Trophoblast cell (in vitro differentiated cells and primary cell): ENCODE measurements at regions not wholly inside any gene's neighbourhood (a gene's known extent, or its start where the extent isn't known, plus 50 kb on each side); places are given as distances from the start of the nearest gene placed in this dataset.
"Not testable (repeated sequence)": the region's sequence is repeated elsewhere in the genome, so short reads cannot be mapped to it uniquely, and the experiment has no call there.

Experiments
- DNase-seq, 2 donors: peaks; one replicate each; pipeline ENCODE4 v3.0.0-alpha.2; 2016
- H2AFZ ChIP-seq: 2 replicates; pipeline ENCODE4 v1.6.1; 2013; ENCODE audit warnings: low read length, moderate library complexity, mild to moderate bottlenecking; ENCODE audit not compliant: insufficient read depth, poor library complexity
- H2AK5ac ChIP-seq: 2 replicates; pipeline ENCODE4 v1.6.1; 2013; ENCODE audit warnings: mild to moderate bottlenecking, low read length
- H2BK120ac ChIP-seq: 2 replicates; pipeline ENCODE4 v1.6.1; 2013; ENCODE audit warnings: low read length, mild to moderate bottlenecking, moderate library complexity; ENCODE audit not compliant: insufficient read depth, poor library complexity
- H2BK12ac ChIP-seq: 2 replicates; pipeline ENCODE4 v1.6.1; 2013; ENCODE audit warnings: mild to moderate bottlenecking, low read length, moderate library complexity
- H2BK5ac ChIP-seq: 2 replicates; pipeline ENCODE4 v1.6.1; 2013; ENCODE audit warnings: low read length, low read depth, moderate library complexity, mild to moderate bottlenecking; ENCODE audit not compliant: poor library complexity
- H3K14ac ChIP-seq: 2 replicates; pipeline ENCODE4 v1.6.1; 2013; ENCODE audit warnings: mild to moderate bottlenecking, low read length
- H3K18ac ChIP-seq: 2 replicates; pipeline ENCODE4 v1.6.1; 2013; ENCODE audit warnings: mild to moderate bottlenecking, low read length
- H3K23ac ChIP-seq: 2 replicates; pipeline ENCODE4 v1.6.1; 2013; ENCODE audit warnings: low read length
- H3K27ac ChIP-seq: 2 replicates; pipeline ENCODE4 v1.5.1; 2013; ENCODE audit warnings: low read depth, mild to moderate bottlenecking, inconsistent platforms, low read length, moderate library complexity
- H3K27me3 ChIP-seq: 2 replicates; pipeline ENCODE4 v1.6.1; 2013; ENCODE audit warnings: inconsistent platforms, mild to moderate bottlenecking, low read length, moderate library complexity; ENCODE audit not compliant: insufficient read depth
- H3K36me3 ChIP-seq, 2 experiments: 1 replicate in 1 of 2; 2 replicates in 1 of 2; pipeline ENCODE4 v1.6.1; 2013; ENCODE audit warnings: low read length in 2 of 2, mild to moderate bottlenecking in 2 of 2, moderate library complexity in 1 of 2; ENCODE audit not compliant: insufficient read depth in 2 of 2, control insufficient read depth in 1 of 2
- H3K4ac ChIP-seq: 2 replicates; pipeline ENCODE4 v1.6.1; 2013; ENCODE audit warnings: low read depth, mild to moderate bottlenecking, low read length, moderate library complexity
- H3K4me1 ChIP-seq, 2 experiments: 1 replicate in 1 of 2; 2 replicates in 1 of 2; pipeline ENCODE4 v1.6.1; 2013; ENCODE audit warnings: low read length in 2 of 2, mild to moderate bottlenecking in 2 of 2, moderate library complexity in 1 of 2; ENCODE audit not compliant: insufficient read depth in 2 of 2, control insufficient read depth in 1 of 2
- H3K4me2 ChIP-seq: 2 replicates; pipeline ENCODE4 v1.6.1; 2013; ENCODE audit warnings: inconsistent platforms, mild to moderate bottlenecking, low read length, moderate library complexity
- H3K4me3 ChIP-seq: 2 replicates; pipeline ENCODE4 v1.5.1; 2013; ENCODE audit warnings: mild to moderate bottlenecking, low read depth, low read length, inconsistent platforms
- H3K79me1 ChIP-seq: one replicate; pipeline ENCODE4 v1.6.1; 2013; ENCODE audit warnings: low read length
- H3K79me2 ChIP-seq: 2 replicates; pipeline ENCODE4 v1.6.1; 2013; ENCODE audit warnings: low read length, mild to moderate bottlenecking; ENCODE audit not compliant: control insufficient read depth, insufficient read depth, poor library complexity
- H3K9ac ChIP-seq: 2 replicates; pipeline ENCODE4 v1.6.1; 2013; ENCODE audit warnings: mild to moderate bottlenecking, low read length
- H3K9me3 ChIP-seq: 2 replicates; pipeline ENCODE4 v1.6.1; 2013; ENCODE audit warnings: low read depth, mild to moderate bottlenecking, control low read depth, inconsistent platforms, low read length; ENCODE audit not compliant: insufficient read depth
- H4K12ac ChIP-seq: 2 replicates; pipeline ENCODE4 v1.6.1; 2013; ENCODE audit warnings: low read depth, mild to moderate bottlenecking, low read length, moderate library complexity
- H4K8ac ChIP-seq: 2 replicates; pipeline ENCODE4 v1.6.1; 2013; ENCODE audit warnings: low read depth, mild to moderate bottlenecking, low read length, moderate library complexity
- H4K91ac ChIP-seq: one replicate; pipeline ENCODE4 v1.6.1; 2013; ENCODE audit warnings: low read depth, mild to moderate bottlenecking, low read length, moderate library complexity
- WGBS: extraction: QIAGEN DNeasy Blood & Tissue Kit; methylation state at CpG from one replicate; pipeline ENCODE4 v1.1.7; 2013; ENCODE audit warnings: missing lambda C conversion rate; ENCODE audit not compliant: insufficient read length, insufficient coverage; ENCODE audit errors: extremely low coverage; 5-methylcytosine and 5-hydroxymethylcytosine counted together

DNA sequence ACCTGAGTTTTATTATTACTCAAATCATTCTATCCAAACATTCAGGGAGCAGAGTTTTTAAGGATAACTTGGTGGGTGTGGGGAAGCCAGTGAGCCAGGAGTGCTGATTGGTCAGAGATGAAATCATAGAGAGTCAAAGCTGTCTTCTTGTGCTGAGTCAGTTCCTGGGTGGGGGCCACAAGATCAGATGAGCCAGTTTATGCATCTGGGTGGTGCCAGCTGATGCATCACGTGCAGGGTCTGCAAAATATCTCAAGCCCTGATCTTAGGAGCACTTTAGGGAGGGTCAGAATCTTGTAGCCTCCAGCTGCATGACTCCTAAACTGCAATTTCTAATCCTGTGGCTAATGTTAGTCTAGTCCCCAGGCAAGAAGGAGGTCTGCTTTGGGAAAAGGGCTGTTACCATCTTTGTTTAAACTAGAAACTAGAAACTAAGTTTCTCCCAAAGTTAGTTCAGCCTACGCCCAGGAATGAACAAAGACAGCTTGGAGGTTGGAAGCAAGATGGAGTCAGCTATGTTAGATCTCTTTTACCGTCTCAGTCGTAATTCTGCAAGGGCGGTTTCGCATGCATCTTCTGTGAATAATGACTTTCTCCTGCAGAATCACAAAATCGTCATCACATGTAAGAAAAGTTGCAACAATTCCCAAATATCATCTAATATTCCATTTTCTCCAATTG is 97.5 kb downstream of the ZNF664 start:
- not testable (repeated sequence) for H3K14ac ChIP-seq, H4K12ac ChIP-seq, H3K9me3 ChIP-seq, H2BK5ac ChIP-seq, H2BK12ac ChIP-seq, H3K79me1 ChIP-seq, H2AK5ac ChIP-seq, DNase-seq, H3K79me2 ChIP-seq, H4K8ac ChIP-seq, H3K23ac ChIP-seq, H3K18ac ChIP-seq, H3K4me2 ChIP-seq, H2BK120ac ChIP-seq, H2AFZ ChIP-seq, H3K27me3 ChIP-seq, H3K4me3 ChIP-seq, H3K9ac ChIP-seq, H3K36me3 ChIP-seq, H4K91ac ChIP-seq, H3K4ac ChIP-seq, H3K27ac ChIP-seq
- WGBS, result no CpG with 5 or more reads among the region's 7 CpGs
- peaks cover 2 to 10% of the 10 kb centered on the region in 2 experiments for H3K4me1 ChIP-seq

DNA sequence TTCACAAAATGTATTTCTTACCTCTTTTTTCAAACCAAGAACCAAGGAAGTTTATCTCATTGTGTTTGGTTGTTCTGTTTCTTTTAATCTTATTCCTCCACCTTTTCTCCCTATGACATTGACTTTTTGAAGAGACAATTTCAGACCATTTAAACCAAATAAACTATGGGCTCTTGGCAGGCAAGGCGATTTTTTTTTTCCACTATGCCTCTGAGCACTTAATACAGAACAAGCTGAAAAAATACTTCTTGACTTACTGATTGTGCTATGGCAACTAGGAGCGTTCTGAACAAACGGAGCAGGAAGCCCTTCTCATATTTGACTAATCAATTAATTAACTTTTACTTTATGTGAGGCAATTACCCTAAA is 98.0 kb downstream of the ZNF664 start:
- Histone ChIP-seq H3K14ac (no peak overlapping the region), H3K9me3 (no peaks in the 10 kb centered on the region), H3K4me2 (no peak overlapping the region), H2BK120ac (no peak overlapping the region), H3K18ac (no peak overlapping the region), H3K79me1 (no peaks in the 10 kb centered on the region), H2AFZ (no peak overlapping the region), H4K8ac (no peak overlapping the region), H2AK5ac (no peak overlapping the region), H3K4me3 (no peak overlapping the region), H4K91ac (no peak overlapping the region), H3K4me1 (peaks cover 2 to 12% of the 10 kb centered on the region in 2 experiments), H3K27me3 (no peaks in the 10 kb centered on the region), H2BK12ac (no peak overlapping the region), H3K4ac (no peak overlapping the region), H4K12ac (no peak overlapping the region), H3K79me2 (no peaks in the 10 kb centered on the region), H3K36me3 (no peaks in the 10 kb centered on the region), H3K23ac (no peak overlapping the region), H2BK5ac (no peak overlapping the region), H3K27ac (no peak overlapping the region), H3K9ac (no peak overlapping the region)
- WGBS, result no CpG with 5 or more reads among the region's 3 CpGs
- DNase-seq, result no peak

GRCh38 chr12:124073356-124074035 is 100.5 kb downstream of the ZNF664 start:
- H3K4me3 ChIP-seq, result no peak overlapping the region

DNA sequence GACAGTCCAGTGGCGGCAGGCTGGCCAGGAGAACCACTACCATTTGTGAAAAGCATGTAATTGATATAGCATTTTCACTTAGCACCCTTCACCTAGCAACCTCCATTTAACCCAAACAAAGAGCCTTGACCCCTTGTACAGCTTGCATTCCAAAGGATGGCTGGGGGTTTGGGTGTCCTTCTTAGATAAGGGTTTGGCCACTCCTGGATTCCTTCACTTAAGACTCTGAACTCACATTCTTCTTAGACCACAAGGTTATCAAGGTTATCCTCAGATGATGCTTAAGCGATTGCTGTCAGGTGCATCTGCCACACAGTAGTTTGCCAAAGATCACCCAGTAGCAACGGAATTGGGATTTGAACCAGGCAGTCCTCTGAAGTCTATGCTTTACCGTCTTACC is 102.8 kb downstream of the ZNF664 start:
- no CpG with 5 or more reads among the region's 4 CpGs for whole genome bisulfite sequencing
- H3K79me1 ChIP-seq, result no peaks in the 10 kb centered on the region
- no peak overlapping the region for H3K23ac ChIP-seq
- DNase-seq, result peak; percentile 73 to 86
- H3K4me2 ChIP-seq, result no peak overlapping the region
- H3K79me2 ChIP-seq, result no peaks in the 10 kb centered on the region
- no peak overlapping the region for H3K4ac ChIP-seq
- H3K9me3 ChIP-seq, result no peaks in the 10 kb centered on the region
- H4K8ac ChIP-seq, result no peak overlapping the region
- no peaks in the 10 kb centered on the region for H3K27me3 ChIP-seq
- no peak overlapping the region for H4K12ac ChIP-seq
- H3K14ac ChIP-seq, result no peak overlapping the region
- no peak overlapping the region for H3K18ac ChIP-seq
- H2AK5ac ChIP-seq, result no peak overlapping the region
- no peaks in the 10 kb centered on the region for H3K36me3 ChIP-seq
- no peak overlapping the region for H2AFZ ChIP-seq
- no peak overlapping the region for H2BK5ac ChIP-seq
- peaks cover 7 to 15% of the 10 kb centered on the region in 2 experiments for H3K4me1 ChIP-seq
- H2BK12ac ChIP-seq, result no peak overlapping the region
- no peak overlapping the region for H3K4me3 ChIP-seq
- no peak overlapping the region for H4K91ac ChIP-seq
- H3K9ac ChIP-seq, result no peak overlapping the region
- H2BK120ac ChIP-seq, result no peak overlapping the region
- H3K27ac ChIP-seq, result no peak overlapping the region

More at GRCh38 chr12:124073356-124074035, 100.5 kb downstream of the ZNF664 start:
- no peak overlapping the region for H2BK120ac ChIP-seq
- peak; percentile 52 to 73 for DNase-seq
- no peak overlapping the region for H3K23ac ChIP-seq
- H3K18ac ChIP-seq, result peak overlapping the region; percentile 59
- H3K4me2 ChIP-seq, result no peak overlapping the region
- H3K4ac ChIP-seq, result no peak overlapping the region
- no peak overlapping the region for H3K14ac ChIP-seq
- no peak overlapping the region for H3K9ac ChIP-seq
- no peaks in the 10 kb centered on the region for H3K27me3 ChIP-seq
- no peak overlapping the region for H2BK5ac ChIP-seq
- H3K79me1 ChIP-seq, result no peaks in the 10 kb centered on the region
- no peak overlapping the region for H2AFZ ChIP-seq
- peaks cover 7 to 15% of the 10 kb centered on the region in 2 experiments for H3K4me1 ChIP-seq
- H4K8ac ChIP-seq, result no peak overlapping the region
- H3K79me2 ChIP-seq, result no peaks in the 10 kb centered on the region
- no peak overlapping the region for H2AK5ac ChIP-seq
- peak overlapping the region; percentile 62 for H2BK12ac ChIP-seq
- no peaks in the 10 kb centered on the region for H3K9me3 ChIP-seq
- H3K36me3 ChIP-seq, result no peaks in the 10 kb centered on the region
- H3K27ac ChIP-seq, result no peak overlapping the region
- no CpG with 5 or more reads among the region's 8 CpGs for WGBS
- no peak overlapping the region for H4K91ac ChIP-seq
- no peak overlapping the region for H4K12ac ChIP-seq
